K562 (cell line): ENCODE measurements at regions not wholly inside any gene's neighbourhood (a gene's known extent, or its start where the extent isn't known, plus 50 kb on each side); places are given as distances from the start of the nearest gene placed in this dataset.

Source experiments
- ATAC-seq: fragments of 200-7000 bp; cut with Tn5 transposase; 3 replicates; pipeline ENCODE4 v1.9.1; 2020; ENCODE audit warnings: moderate library complexity
- BruUV-seq: library from RNA; stranded (reverse); fragments of 400-500 nt; replicated peaks from 2 replicates; lab custom pipeline; 2021; lab: Mats Ljungman, UMichigan
- CTCF ChIA-PET: fragments of 300-600 bp; formaldehyde crosslinking; extraction: SDS; loops from one replicate; lab custom pipeline; 2021; ENCODE audit warnings: low intra/inter-chr PET ratio; lab: Yijun Ruan, JAX
- POLR2A ChIA-PET: fragments of 300-600, 350-650 bp; sonication (Branson Sonifier 250); formaldehyde crosslinking; extraction: SDS; loops from one replicate; lab custom pipeline; 2021; ENCODE audit warnings: antibody characterized with exemption, inconsistent platforms; lab: Yijun Ruan, JAX
- DNase-seq, 4 experiments: peaks; one replicate each; pipeline versions ENCODE4 v3.0.0 to v3.0.0-alpha.2; 2011 to 2018; ENCODE audit warnings: low spot score in 3 of 4, mixed read lengths in 3 of 4; ENCODE audit errors: extremely low read depth in 1 of 4
- FAIRE-seq: peaks from 2 replicates; lab custom pipeline; 2011; peaks lifted over from hg19 to GRCh38; lab: Jason Lieb, UNC
- H2AFZ ChIP-seq: 2 replicates; pipeline ENCODE4 v1.6.0; 2011; ENCODE audit warnings: low read depth, low read length, control low read depth, inconsistent platforms
- H3K27ac ChIP-seq: fragments of 200-600 bp; 3 replicates; pipeline ENCODE4 v1.8.0; 2011; ENCODE audit warnings: low read depth, mild to moderate bottlenecking, control low read depth, inconsistent platforms, low read length, moderate library complexity, mixed read lengths; ENCODE audit errors: extremely low read depth
- H3K27me3 ChIP-seq, 2 experiments: fragments of 300-600 bp in 1 of 2; 2 replicates in 1 of 2; 3 replicates in 1 of 2; pipeline versions ENCODE4 v1.6.0 to v1.8.0; 2011; ENCODE audit warnings: inconsistent platforms in 2 of 2, low read length in 2 of 2, mild to moderate bottlenecking in 1 of 2, mixed read lengths in 1 of 2, moderate library complexity in 1 of 2; ENCODE audit not compliant: control insufficient read depth in 2 of 2, insufficient read depth in 2 of 2
- H3K36me3 ChIP-seq: fragments of 300-600 bp; 3 replicates; pipeline ENCODE4 v1.8.0; 2011; ENCODE audit warnings: mild to moderate bottlenecking, low read length, inconsistent platforms; ENCODE audit not compliant: control insufficient read depth, insufficient read depth
- H3K4me1 ChIP-seq, 2 experiments: fragments of 200-600 bp in 1 of 2; replicated peaks in 1 of 2; 2 replicates in 1 of 2; 3 replicates in 1 of 2; pipeline versions ENCODE4 v1.5.1 to v1.8.0; 2011; ENCODE audit warnings: inconsistent platforms in 2 of 2, low read length in 2 of 2, mild to moderate bottlenecking in 1 of 2, mixed read lengths in 1 of 2, moderate library complexity in 1 of 2; ENCODE audit not compliant: control insufficient read depth in 2 of 2, insufficient read depth in 2 of 2
- H3K4me2 ChIP-seq: 2 replicates; pipeline ENCODE4 v1.6.1; 2011; ENCODE audit warnings: low read length, control low read depth, inconsistent platforms, mixed read lengths; ENCODE audit not compliant: insufficient read depth
- H3K4me3 ChIP-seq: fragments of 200-600 bp; sonication (generic), shearing (Covaris generic); 2 replicates; pipeline ENCODE4 v1.5.1; 2016; ENCODE audit warnings: control low read depth, inconsistent platforms
- H3K79me2 ChIP-seq: fragments of 200-600 bp; 3 replicates; pipeline ENCODE4 v1.8.0; 2011; ENCODE audit warnings: low read length, inconsistent platforms; ENCODE audit not compliant: control insufficient read depth, insufficient read depth
- H3K9ac ChIP-seq, 2 experiments: 2 replicates each; pipeline versions ENCODE4 v1.6.0 to v1.6.1; 2011; ENCODE audit warnings: low read depth in 2 of 2, low read length in 2 of 2, control low read depth in 1 of 2, inconsistent platforms in 1 of 2, mild to moderate bottlenecking in 1 of 2, mixed read lengths in 1 of 2; ENCODE audit not compliant: insufficient read depth in 1 of 2
- H3K9me1 ChIP-seq: one replicate; pipeline ENCODE4 v1.6.0; 2011; ENCODE audit warnings: inconsistent platforms, mild to moderate bottlenecking, low read length, moderate library complexity; ENCODE audit not compliant: control insufficient read depth, insufficient read depth
- H3K9me3 ChIP-seq: replicated peaks from 2 replicates; pipeline ENCODE4 v1.5.1; 2011; ENCODE audit warnings: low read depth, low read length, inconsistent platforms; ENCODE audit not compliant: control insufficient read depth, insufficient read depth
- H4K20me1 ChIP-seq: replicated peaks from 2 replicates; pipeline ENCODE4 v1.6.1; 2011; ENCODE audit warnings: low read length, inconsistent platforms, mixed read lengths; ENCODE audit not compliant: control insufficient read depth, insufficient read depth
- COPS2 ChIP-seq: fragments of 450-650 bp; conservative IDR thresholded peaks from 2 replicates; pipeline ENCODE4 v1.6.1; 2016; ENCODE audit warnings: mild to moderate bottlenecking, moderate library complexity
- CTBP1 ChIP-seq: fragments of 450-650 bp; IDR thresholded peaks from 2 replicates; pipeline ENCODE4 v1.6.1; 2016; ENCODE audit warnings: borderline replicate concordance
- DNMT1 ChIP-seq: fragments of 450-650 bp; IDR thresholded peaks from 2 replicates; pipeline ENCODE4 v1.6.1; 2016; ENCODE audit warnings: antibody characterized with exemption, mild to moderate bottlenecking
- GABPA ChIP-seq: fragments of 200-800 bp; sonication (Bioruptor generic); conservative IDR thresholded peaks from 2 replicates; pipeline ENCODE4 v1.6.1; 2016; ENCODE audit warnings: low read depth, missing genetic modification characterization, missing compliant biosample characterization
- ILK ChIP-seq: fragments of 450-650 bp; IDR thresholded peaks from 2 replicates; pipeline ENCODE4 v1.6.1; 2016; ENCODE audit warnings: missing genetic modification characterization, low read depth, mild to moderate bottlenecking, missing compliant biosample characterization, moderate library complexity, borderline replicate concordance
- POLR2AphosphoS5 ChIP-seq: IDR thresholded peaks from 2 replicates; pipeline ENCODE4 v1.6.1; 2011; ENCODE audit warnings: mild to moderate bottlenecking, low read depth, low read length, moderate library complexity; ENCODE audit not compliant: control insufficient read depth, insufficient read depth
- POLR2G ChIP-seq: fragments of 200-400 bp; formaldehyde crosslinking; IDR thresholded peaks from 2 replicates; pipeline ENCODE4 v1.6.1; 2017; ENCODE audit warnings: low read depth, mild to moderate bottlenecking, antibody characterized with exemption, low read length, moderate library complexity
- SIX5 ChIP-seq, 2 experiments: IDR thresholded peaks; 2 replicates each; pipeline ENCODE4 v1.6.1; 2011; ENCODE audit warnings: low read length in 2 of 2, borderline replicate concordance in 1 of 2, low read depth in 1 of 2, mild to moderate bottlenecking in 1 of 2, moderate library complexity in 1 of 2; ENCODE audit not compliant: insufficient read depth in 1 of 2
- TSC22D4 ChIP-seq: fragments of 450-650 bp; IDR thresholded peaks from 2 replicates; pipeline ENCODE4 v1.6.1; 2016; ENCODE audit warnings: missing genetic modification characterization, missing biosample characterization, control low read depth
- U2AF1 ChIP-seq: fragments of 200-400 bp; formaldehyde crosslinking; optimal IDR thresholded peaks from 2 replicates; pipeline ENCODE3; 2017; ENCODE audit warnings: mild to moderate bottlenecking, low read depth, low read length, moderate library complexity
- ZNF507 ChIP-seq: conservative IDR thresholded peaks from 2 replicates; pipeline ENCODE4 v1.6.1; 2017; ENCODE audit warnings: missing genetic modification characterization, missing compliant biosample characterization
- ZSCAN29 ChIP-seq: fragments of 450-650 bp; IDR thresholded peaks from 2 replicates; pipeline ENCODE4 v1.6.1; 2017
- WGBS: fragments of 100-300 bp; shearing (Covaris generic); methylation state at CpG from one replicate; pipeline ENCODE4 v1.1.6; 2016; ENCODE audit warnings: low coverage, mixed read lengths; ENCODE audit not compliant: insufficient coverage; ENCODE audit errors: missing lambda C conversion rate; 5-methylcytosine and 5-hydroxymethylcytosine counted together
- in situ Hi-C: fragments of 300-500 bp; cut with MboI; formaldehyde crosslinking; loops from 4 replicates; pipeline ENCODE4 v1.15.0; 2018; ENCODE audit warnings: inconsistent platforms, mixed read lengths
- intact Hi-C: fragments of 100-400 bp; cut with micrococcal nuclease; formaldehyde crosslinking; loops from 2 replicates; pipeline ENCODE4 v1.14.2; 2022
- TF ChIP-seq, protein P1 (sequence below): fragments of 450-650 bp; IDR thresholded peaks from 2 replicates; pipeline ENCODE4 v1.6.1; 2017; ENCODE audit warnings: antibody characterized with exemption
- TF ChIP-seq, protein P2 (sequence below): fragments of 250-450 bp; sonication (Bioruptor Pico); IDR thresholded peaks from 2 replicates; pipeline ENCODE4 v1.8.0; 2022; ENCODE audit warnings: inconsistent platforms, mild to moderate bottlenecking, moderate library complexity, borderline replicate concordance

GRCh38 chr10:55058800-55059199 is 257.8 kb upstream of the PCDH15 start:
- in situ Hi-C loops (no loop called here), intact Hi-C loops (no loop called here)
- Histone ChIP-seq H3K9me3 (0 out of 2 replicates have a peak, but pooled peaks cover 2% of the 10 kb centered on the region), H3K4me2 (no peak overlapping the region), H3K9me1 (no peaks in the 10 kb centered on the region), H3K9ac (no peak overlapping the region), H3K79me2 (no peaks in the 10 kb centered on the region), H2AFZ (no peak overlapping the region), H3K4me1 (no peaks in the 10 kb centered on the region), H3K36me3 (no peaks in the 10 kb centered on the region), H3K27me3 (no peaks in the 10 kb centered on the region), H4K20me1 (no peaks in the 10 kb centered on the region), H3K27ac (no peak overlapping the region), H3K4me3 (no peak overlapping the region)
- TF ChIP-seq CTBP1: no peak
- no peak for TF ChIP-seq ILK
- TF ChIP-seq SIX5 (IDR thresholded peaks at IDR 0.05; ENCODE audit: borderline replicate concordance in 1 of 2, insufficient read depth in 1 of 2, low read depth in 1 of 2, low read length in 2 of 2): no peak
- TF ChIP-seq POLR2AphosphoS5: no peak
- TF ChIP-seq TSC22D4 (tag): no peak
- no peak for TF ChIP-seq GABPA
- no peak for TF ChIP-seq POLR2G
- TF ChIP-seq COPS2: no peak
- TF ChIP-seq U2AF1: no peak
- no peak for TF ChIP-seq ZNF507
- TF ChIP-seq, protein P1, sequence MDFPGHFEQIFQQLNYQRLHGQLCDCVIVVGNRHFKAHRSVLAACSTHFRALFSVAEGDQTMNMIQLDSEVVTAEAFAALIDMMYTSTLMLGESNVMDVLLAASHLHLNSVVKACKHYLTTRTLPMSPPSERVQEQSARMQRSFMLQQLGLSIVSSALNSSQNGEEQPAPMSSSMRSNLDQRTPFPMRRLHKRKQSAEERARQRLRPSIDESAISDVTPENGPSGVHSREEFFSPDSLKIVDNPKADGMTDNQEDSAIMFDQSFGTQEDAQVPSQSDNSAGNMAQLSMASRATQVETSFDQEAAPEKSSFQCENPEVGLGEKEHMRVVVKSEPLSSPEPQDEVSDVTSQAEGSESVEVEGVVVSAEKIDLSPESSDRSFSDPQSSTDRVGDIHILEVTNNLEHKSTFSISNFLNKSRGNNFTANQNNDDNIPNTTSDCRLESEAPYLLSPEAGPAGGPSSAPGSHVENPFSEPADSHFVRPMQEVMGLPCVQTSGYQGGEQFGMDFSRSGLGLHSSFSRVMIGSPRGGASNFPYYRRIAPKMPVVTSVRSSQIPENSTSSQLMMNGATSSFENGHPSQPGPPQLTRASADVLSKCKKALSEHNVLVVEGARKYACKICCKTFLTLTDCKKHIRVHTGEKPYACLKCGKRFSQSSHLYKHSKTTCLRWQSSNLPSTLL: no peak
- no peak for TF ChIP-seq DNMT1
- TF ChIP-seq, protein P2, sequence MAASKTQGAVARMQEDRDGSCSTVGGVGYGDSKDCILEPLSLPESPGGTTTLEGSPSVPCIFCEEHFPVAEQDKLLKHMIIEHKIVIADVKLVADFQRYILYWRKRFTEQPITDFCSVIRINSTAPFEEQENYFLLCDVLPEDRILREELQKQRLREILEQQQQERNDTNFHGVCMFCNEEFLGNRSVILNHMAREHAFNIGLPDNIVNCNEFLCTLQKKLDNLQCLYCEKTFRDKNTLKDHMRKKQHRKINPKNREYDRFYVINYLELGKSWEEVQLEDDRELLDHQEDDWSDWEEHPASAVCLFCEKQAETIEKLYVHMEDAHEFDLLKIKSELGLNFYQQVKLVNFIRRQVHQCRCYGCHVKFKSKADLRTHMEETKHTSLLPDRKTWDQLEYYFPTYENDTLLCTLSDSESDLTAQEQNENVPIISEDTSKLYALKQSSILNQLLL (CRISPR knock-in tag): no peak
- no peak for TF ChIP-seq ZSCAN29
- ATAC-seq (no peak), FAIRE-seq (no peak), DNase-seq (no peak)
- ChIA-PET CTCF (no interaction called here), POLR2A (interaction anchor here (0.6 kb wide), 1 partner anchor 61 kb away, joined by 3 read pairs; no protein-coding TSS in a partner anchor)
- 0% methylated on average over 5 of the region's 5 CpGs for WGBS
- BruUV-seq: no TSS peak
